Pancreas (tissue), 10 donors: ENCODE measurements at regions not wholly inside any gene's neighbourhood (a gene's known extent, or its start where the extent isn't known, plus 50 kb on each side); places are given as distances from the start of the nearest gene placed in this dataset.
A peak's percentile ranks its signal among the peaks of the same experiment; 100 is the strongest.

ENCODE experiments used
- ATAC-seq, 4 donors: fragments of 200-7000 bp; cut with Tn5 transposase; one replicate each; pipeline versions ENCODE4 v1.8.0 to v1.9.1; 2020; ENCODE audit warnings: mild to moderate bottlenecking in 4 of 4, moderate library complexity in 4 of 4
- DNase-seq, 6 donors: peaks; one replicate each; pipeline ENCODE4 v3.0.0-alpha.2; 2020
- FAIRE-seq: peaks from 2 replicates; lab custom pipeline; 2012; peaks lifted over from hg19 to GRCh38; lab: Jason Lieb, UNC
- H3K27ac ChIP-seq, 4 donors: fragments of 200-600 bp; sonication (generic); 1 replicate in 3 of 4; 2 replicates in 1 of 4; pipeline versions ENCODE4 v1.5.0 to v1.8.0; 2020
- H3K27me3 ChIP-seq, 4 donors: fragments of 200-600 bp; one replicate each; pipeline ENCODE4 v1.8.0; 2021
- H3K36me3 ChIP-seq, 3 donors: fragments of 200-600 bp; sonication (generic) in 1 of 3; one replicate each; pipeline versions ENCODE4 v1.5.0 to v1.8.0; 2020 to 2021
- H3K4me1 ChIP-seq, 3 donors: fragments of 200-600 bp; one replicate each; pipeline ENCODE4 v1.8.0; 2021
- H3K4me3 ChIP-seq, 4 donors: fragments of 200-600 bp; sonication (generic) in 2 of 4; one replicate each; pipeline versions ENCODE4 v1.5.0 to v1.8.0; 2020 to 2021
- H3K9me3 ChIP-seq, 4 donors: fragments of 200-600 bp; one replicate each; pipeline ENCODE4 v1.8.0; 2021
- WGBS, 2 donors: extraction: QIAGEN DNeasy Blood & Tissue Kit; methylation state at CpG; one replicate each; pipeline ENCODE4 v1.1.7; 2013; 5-methylcytosine and 5-hydroxymethylcytosine counted together
- intact Hi-C, 3 donors: fragments of 100-400 bp; cut with DNase I; formaldehyde crosslinking; loops; one replicate each; pipeline versions ENCODE4 v1.11.1 to v1.14.2; 2022
- TF ChIP-seq, protein P1 (sequence below), 4 donors: fragments of 200-600 bp; sonication (generic) in 3 of 4; IDR thresholded peaks; one replicate each; pipeline versions ENCODE4 v1.5.0 to v1.8.0; 2021; ENCODE audit warnings: antibody characterized with exemption in 4 of 4
- donor health status: healthy with polysubstance abuse.
- donor health status: DM: no; HTN: no; CAD: no; lungs with moderate emphysema.
- donor health status: DM: no; HTN: no; CAD: no.
- donor health status: control.
- donor health status: control.
- donor health status: Bipolar disorder and iron deficiency.
- donor health status: DM: yes; HTN: yes; CAD: no.
- donor health status: DM: no; HTN: no; CAD: no.
- donor health status: DM: no; HTN: no; CAD: no.
- donor health status: DM: yes; HTN: yes; CAD: no.

DNA sequence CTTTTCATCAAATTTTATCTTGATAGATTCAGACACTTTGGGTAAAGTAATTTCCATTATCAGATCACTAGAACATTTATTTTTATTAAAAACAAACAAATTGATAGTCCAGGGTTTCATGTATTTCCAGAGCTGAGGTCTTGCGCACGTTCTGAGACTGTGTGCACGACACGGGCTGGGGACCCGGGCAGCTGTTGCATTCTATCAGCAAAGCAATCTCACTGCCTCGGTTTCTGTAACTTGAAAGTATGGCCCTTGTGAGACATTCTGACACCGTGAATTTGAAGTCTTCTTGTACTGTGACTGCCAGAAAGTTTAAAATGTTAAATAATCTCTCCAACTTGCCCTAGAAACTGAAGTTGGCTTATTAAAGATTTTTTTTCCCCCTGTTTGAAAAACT is 746.9 kb upstream of the ADGRL2 start:
- no peak overlapping the region for H3K4me3 ChIP-seq
- peak in 1 of 4 donors; percentile 37 for ATAC-seq
- no peak overlapping the region for H3K27ac ChIP-seq
- no peaks in the 10 kb centered on the region for H3K4me1 ChIP-seq
- no peaks in the 10 kb centered on the region for H3K9me3 ChIP-seq
- 10 to 13% methylated on average over 7 of the region's 7 CpGs for WGBS, 2 donors
- DNase-seq, result no peak
- no peak for FAIRE-seq
- TF ChIP-seq, protein P1, sequence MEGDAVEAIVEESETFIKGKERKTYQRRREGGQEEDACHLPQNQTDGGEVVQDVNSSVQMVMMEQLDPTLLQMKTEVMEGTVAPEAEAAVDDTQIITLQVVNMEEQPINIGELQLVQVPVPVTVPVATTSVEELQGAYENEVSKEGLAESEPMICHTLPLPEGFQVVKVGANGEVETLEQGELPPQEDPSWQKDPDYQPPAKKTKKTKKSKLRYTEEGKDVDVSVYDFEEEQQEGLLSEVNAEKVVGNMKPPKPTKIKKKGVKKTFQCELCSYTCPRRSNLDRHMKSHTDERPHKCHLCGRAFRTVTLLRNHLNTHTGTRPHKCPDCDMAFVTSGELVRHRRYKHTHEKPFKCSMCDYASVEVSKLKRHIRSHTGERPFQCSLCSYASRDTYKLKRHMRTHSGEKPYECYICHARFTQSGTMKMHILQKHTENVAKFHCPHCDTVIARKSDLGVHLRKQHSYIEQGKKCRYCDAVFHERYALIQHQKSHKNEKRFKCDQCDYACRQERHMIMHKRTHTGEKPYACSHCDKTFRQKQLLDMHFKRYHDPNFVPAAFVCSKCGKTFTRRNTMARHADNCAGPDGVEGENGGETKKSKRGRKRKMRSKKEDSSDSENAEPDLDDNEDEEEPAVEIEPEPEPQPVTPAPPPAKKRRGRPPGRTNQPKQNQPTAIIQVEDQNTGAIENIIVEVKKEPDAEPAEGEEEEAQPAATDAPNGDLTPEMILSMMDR (IDR thresholded peaks at IDR 0.05), result no peak
- intact Hi-C loops, result no loop called here
- no peaks in the 10 kb centered on the region for H3K36me3 ChIP-seq
- H3K27me3 ChIP-seq, result no peaks in the 10 kb centered on the region

DNA sequence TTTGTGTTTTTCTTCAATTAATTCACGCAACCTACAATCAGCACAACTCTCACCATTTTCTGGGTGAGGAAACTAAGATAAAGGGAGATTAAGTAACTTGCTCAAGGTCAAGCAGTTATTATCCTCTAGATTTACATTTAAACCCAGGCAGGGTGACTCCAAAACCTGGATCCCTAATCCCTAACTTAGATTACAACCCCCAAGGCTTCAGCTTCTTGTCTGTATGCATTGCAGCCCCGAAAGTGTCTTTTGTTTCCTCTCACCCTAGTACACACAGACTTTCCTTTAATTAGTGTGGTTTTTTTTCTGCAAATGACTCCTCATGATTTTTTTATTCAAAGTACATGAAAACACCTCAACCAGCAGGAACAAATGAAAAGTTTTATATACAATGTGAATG is 748.6 kb upstream of the ADGRL2 start:
- no peak overlapping the region for H3K4me3 ChIP-seq
- WGBS, 2 donors, result 59 to 79% methylated on average over 2 of the region's 2 CpGs
- TF ChIP-seq, protein P1 (IDR thresholded peaks at IDR 0.05), result no peak
- intact Hi-C loops, result no loop called here
- H3K27ac ChIP-seq, result no peak overlapping the region
- no peaks in the 10 kb centered on the region for H3K9me3 ChIP-seq
- H3K27me3 ChIP-seq, result no peaks in the 10 kb centered on the region
- no peaks in the 10 kb centered on the region for H3K36me3 ChIP-seq
- no peak for ATAC-seq
- no peaks in the 10 kb centered on the region for H3K4me1 ChIP-seq
- FAIRE-seq, result no peak
- DNase-seq, result no peak

DNA sequence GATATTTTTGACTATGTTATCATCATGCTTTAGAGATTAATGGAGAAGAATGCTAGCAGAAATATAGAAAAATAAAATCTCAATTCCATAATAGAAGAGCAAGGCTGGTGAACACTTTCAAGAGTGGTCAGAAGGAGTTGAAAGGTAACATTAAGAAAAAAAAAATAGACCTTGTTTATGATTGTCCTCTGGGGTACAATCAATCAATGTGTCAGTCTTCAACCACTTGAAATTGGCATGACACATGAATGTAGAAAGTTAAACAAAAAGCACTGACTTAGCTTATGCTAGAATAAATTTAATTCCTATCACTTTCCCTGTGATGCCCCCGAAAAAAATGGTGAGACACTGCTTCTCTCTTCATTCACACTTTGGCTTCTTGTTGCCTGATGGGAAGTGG is 750.3 kb upstream of the ADGRL2 start:
- intact Hi-C loops, result no loop called here
- FAIRE-seq (no peak), DNase-seq (no peak), ATAC-seq (no peak)
- Histone ChIP-seq H3K4me3 (no peak overlapping the region), H3K27me3 (no peaks in the 10 kb centered on the region), H3K27ac (no peak overlapping the region), H3K9me3 (no peaks in the 10 kb centered on the region), H3K4me1 (no peaks in the 10 kb centered on the region), H3K36me3 (no peaks in the 10 kb centered on the region)
- 67 to 83% methylated on average over 1 of the region's 1 CpG for WGBS, 2 donors
- TF ChIP-seq, protein P1 (IDR thresholded peaks at IDR 0.05), result no peak

DNA sequence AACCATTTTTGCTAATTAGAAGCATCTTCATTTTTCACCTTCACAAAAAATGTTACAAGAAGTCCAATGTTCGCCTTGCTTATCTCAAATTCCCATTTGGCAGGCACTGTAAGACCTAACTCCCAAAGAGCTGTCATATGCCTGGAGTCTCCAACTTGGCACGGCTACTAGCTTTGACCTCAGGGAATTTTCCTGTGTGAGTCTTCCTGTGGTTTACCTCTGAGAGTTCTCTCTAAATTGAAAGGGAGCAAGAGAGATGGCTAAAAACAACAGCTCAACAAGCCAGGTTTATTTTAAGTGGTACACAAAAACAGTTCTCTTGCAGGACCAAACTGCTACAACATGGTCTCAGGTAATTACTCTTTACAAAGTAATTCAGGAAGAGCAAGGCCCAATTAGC is 756.0 kb upstream of the ADGRL2 start:
- TF ChIP-seq, protein P1 (IDR thresholded peaks at IDR 0.05), result no peak
- intact Hi-C loops, result no loop called here
- DNase-seq (no peak), ATAC-seq (peak in 1 of 4 donors; percentile 27), FAIRE-seq (no peak)
- Histone ChIP-seq H3K4me3 (no peak overlapping the region), H3K4me1 (no peaks in the 10 kb centered on the region), H3K9me3 (no peaks in the 10 kb centered on the region), H3K36me3 (no peaks in the 10 kb centered on the region), H3K27me3 (no peaks in the 10 kb centered on the region), H3K27ac (no peak overlapping the region)
- WGBS, 2 donors, result 21 to 31% methylated on average over 2 of the region's 2 CpGs

DNA sequence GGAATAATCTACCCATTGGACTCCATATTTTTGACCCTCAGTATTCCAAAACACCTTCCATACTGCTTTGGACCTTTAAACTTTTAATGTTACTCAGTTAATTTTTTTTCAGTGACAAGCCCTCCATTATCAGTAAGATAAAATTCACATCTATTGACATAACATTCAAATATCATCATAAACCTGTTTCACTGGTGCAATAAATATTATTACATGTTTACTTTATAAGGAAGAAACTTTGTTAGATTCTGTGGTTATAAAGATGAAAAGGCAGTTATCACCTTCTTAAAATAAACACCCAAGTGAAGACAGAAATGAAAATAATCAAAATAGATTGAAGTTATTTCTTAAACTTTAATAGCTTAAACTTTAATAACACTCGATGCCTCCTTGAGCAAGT is 758.5 kb upstream of the ADGRL2 start:
- no peaks in the 10 kb centered on the region for H3K27me3 ChIP-seq
- H3K9me3 ChIP-seq, result no peaks in the 10 kb centered on the region
- no peaks in the 10 kb centered on the region for H3K4me1 ChIP-seq
- TF ChIP-seq, protein P1 (IDR thresholded peaks at IDR 0.05), result no peak
- no peak overlapping the region for H3K4me3 ChIP-seq
- intact Hi-C loops, result no loop called here
- FAIRE-seq (no peak), DNase-seq (no peak), ATAC-seq (no peak)
- WGBS, 2 donors, result 52 to 69% methylated on average over 1 of the region's 1 CpG
- no peaks in the 10 kb centered on the region for H3K36me3 ChIP-seq
- H3K27ac ChIP-seq, result no peak overlapping the region
